ENCODE measurements at regions not wholly inside any gene's neighbourhood (a gene's known extent, or its start where the extent isn't known, plus 50 kb on each side); places are given as distances from the start of the nearest gene placed in this dataset.

GRCh38 chr18:73782405-73782804 is 365.2 kb downstream of the FBXO15 start:
- DNase-seq = no peak

GRCh38 chr18:73780218-73780617 is 367.4 kb downstream of the FBXO15 start:
- no peak for DNase-seq

DNA sequence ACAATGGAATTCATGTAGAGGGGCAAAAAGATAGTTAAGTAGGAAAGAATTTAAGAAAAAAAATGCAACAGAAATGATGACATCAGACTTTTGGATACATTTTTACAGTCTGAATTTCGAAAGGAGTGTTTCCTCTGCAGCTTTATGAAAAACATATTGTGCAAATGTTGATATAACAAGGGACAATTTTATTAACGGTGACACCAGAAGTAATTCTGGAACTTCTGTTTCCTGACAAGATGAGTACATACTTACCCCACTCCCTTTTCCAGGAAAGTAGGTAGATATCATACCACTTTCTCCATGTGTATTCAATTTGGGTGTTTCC is 369.6 kb downstream of the FBXO15 start:
- no peak for DNase-seq

- no peak for DNase-seq
Measured at GRCh38 chr18:73777356-73778031, 370.1 kb downstream of the FBXO15 start.

DNA sequence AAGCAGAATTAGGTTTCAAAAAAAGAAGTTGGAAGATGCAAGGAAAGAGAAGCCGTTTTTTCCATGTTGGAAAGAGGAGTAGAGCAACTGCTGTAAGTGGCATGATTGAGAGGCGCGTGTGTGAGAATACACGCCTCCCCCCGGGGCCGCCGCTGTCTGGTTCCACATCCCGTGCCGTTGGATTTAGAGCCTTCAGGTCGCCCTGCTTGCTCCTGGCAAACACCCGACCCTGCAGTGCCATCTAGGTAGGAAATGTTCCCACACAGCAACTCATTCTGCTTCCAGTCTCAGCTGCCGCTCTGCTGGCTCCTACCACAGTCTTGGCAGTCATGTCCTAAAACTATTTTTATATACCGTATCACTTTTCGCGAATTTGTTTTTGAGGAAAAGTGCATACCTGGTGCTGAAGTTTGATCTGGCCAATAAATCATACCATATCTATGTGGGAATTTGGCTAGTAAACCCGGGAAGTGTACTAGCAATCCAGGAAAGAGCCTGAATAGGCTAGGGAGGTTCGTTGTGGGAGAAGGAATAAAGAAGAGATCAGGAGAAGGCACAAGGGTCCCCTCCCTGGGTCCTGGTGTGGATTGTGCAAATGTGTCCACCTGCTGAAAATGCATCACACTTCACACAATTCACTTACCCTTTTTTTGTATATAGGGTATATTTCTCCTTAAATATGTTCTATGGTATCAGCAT is 372.7 kb downstream of the FBXO15 start:
- DNase-seq = no peak

DNA sequence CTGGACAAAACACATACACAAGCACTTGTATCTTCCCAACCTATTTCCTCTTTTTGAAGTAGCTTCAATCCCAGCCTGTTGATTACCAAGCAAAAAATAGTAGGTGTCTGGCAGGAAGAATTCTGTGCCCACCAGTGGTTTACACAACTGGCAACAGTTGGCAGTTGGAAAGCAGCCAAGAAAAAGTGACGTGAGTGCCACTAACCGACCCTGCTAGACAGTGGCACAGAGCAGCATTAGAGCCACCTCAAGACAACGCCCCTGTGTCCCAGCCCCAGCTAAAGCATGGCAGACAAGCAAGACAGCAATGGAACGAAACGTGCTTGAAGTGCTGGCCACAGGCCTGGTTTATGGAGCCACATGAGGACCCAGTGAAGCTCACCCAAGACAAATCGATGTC is 379.6 kb downstream of the FBXO15 start:
- DNase-seq = no peak

DNA sequence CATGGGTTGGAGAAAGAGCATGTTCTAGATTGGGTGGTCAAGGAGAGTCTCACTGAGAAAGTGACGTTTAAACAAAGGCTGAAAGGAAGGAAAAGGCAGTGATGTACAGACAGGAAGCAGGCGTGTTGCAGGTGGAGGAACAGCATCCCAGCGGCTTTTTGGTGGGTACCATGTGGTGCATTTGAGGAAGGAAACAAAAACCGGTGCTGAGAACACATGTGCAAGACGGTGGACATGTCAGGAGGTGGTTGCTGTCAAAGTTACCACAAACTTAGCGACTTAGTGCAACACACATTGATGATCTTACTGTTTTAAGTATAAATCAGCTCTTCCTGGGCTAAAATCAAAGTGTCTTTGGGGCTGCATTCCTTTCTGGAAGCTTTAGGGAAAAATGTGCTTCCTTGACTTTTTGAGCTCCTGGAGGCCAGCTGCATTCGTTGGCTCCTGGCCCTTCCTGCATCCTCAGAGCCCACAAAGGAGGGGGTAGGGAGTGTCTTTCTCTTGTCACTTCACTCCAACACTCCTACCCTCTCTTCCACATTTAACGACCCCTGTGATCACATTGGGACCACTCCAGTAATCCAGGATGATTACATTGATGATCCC is 380.6 kb downstream of the FBXO15 start:
- no peak for DNase-seq

- no peak for DNase-seq
Measured at GRCh38 chr18:73758446-73758845, 389.2 kb downstream of the FBXO15 start.

DNA sequence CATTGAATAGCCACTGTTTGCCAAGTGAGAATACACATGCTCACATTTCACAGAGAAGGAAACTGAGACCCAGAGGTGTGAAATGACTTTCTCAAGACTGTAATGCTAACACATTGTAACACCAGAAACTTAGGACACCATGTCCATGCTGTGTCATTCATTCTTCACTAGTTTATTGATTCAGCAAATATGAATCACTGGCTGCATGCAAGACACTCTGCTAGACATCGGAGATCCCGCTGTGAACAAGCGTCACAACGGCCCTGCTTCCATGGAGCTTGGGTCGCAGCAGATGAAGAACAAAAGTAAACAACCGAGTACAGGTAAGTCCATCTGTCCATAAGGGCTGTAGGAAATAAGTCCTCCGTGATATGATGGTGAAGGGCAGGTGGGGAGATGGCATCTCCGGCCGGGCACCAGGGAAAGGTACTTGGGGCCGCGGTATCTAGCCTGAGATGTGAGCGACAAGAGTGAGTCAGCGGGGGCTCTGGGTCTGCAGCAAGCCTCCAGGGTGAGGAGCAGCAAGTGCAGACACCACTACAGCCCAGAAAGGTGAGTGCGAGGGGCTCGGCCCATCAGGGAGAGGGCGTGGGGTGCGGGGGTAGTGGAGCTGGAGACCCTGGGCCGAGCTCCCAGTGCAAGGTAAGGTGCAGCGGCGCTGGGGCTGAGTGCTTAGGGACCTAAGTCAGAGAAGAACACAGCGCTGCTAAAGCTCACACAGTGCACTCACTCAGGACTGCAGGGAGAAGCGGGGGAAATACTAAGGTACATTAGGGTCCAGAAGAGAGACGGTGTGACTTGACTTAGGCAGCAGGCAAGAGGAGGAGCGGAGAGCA is 391.2 kb downstream of the FBXO15 start:
- DNase-seq = no peak

- DNase-seq = no peak
Measured at GRCh38 chr18:73752965-73753364, 394.7 kb downstream of the FBXO15 start.

DNA sequence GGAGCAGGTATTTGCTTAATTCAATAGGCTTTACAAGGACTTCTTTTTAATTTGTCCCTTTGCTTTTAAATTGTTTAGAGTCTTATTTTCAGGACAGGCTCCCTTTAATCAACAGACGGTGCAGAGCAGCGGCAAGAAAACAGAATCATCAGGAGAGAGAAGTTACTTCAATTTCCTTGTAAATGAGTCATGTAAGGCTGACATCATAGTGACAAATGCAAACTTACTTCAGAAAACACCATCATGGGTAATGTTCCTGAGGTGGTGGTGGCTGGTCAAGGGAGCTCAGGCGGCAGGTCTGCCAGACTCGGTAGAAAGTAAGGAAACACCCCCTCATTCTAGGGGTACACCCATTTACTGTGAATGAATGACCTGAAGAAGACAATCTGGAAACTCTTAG is 395.1 kb downstream of the FBXO15 start:
- no peak for DNase-seq

- DNase-seq = no peak
Measured at GRCh38 chr18:73750052-73750451, 397.6 kb downstream of the FBXO15 start.

- DNase-seq = no peak
Measured at GRCh38 chr18:73749304-73749703, 398.3 kb downstream of the FBXO15 start.

DNA sequence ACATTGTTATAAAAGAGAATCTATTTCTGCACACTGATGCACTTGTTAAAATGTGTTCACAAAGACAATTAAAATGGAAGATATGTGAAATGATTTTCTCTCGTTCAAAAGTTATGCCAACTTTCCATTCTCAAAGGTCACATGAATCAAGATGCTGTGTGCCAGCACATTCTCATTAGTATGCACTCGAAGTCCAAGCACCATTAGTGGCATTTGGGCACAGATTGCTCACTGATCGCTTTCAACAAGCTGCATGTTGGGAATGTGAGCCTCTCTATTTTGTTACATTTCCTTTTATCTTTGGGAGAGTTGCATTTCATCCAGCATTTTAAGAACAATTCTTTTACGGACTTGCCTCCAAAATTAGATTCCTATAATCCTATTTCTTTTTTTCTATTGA is 398.9 kb downstream of the FBXO15 start:
- DNase-seq = no peak

GRCh38 chr18:73746101-73746500 is 401.5 kb downstream of the FBXO15 start:
- DNase-seq = no peak

DNA sequence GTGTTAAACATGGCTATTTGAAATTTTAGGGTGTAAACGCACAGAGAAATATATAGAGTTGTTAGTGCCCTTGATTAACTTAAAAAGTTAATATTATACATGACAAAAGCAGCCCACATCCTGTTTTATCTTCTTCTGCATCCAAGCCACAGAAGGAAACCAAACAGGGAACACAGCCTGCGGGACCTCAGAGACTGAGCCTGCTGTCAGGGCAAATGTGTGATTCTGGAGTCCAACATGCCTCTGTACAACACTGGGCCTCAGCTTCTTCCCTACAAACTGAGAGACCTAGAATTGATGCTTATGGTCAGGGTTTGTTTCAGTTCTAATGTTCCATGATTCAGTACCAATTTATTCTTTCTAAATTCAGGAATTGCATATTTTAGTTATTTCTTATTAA is 404.7 kb downstream of the FBXO15 start:
- no peak for DNase-seq

GRCh38 chr18:73741946-73742345 is 405.7 kb downstream of the FBXO15 start:
- no peak for DNase-seq

DNA sequence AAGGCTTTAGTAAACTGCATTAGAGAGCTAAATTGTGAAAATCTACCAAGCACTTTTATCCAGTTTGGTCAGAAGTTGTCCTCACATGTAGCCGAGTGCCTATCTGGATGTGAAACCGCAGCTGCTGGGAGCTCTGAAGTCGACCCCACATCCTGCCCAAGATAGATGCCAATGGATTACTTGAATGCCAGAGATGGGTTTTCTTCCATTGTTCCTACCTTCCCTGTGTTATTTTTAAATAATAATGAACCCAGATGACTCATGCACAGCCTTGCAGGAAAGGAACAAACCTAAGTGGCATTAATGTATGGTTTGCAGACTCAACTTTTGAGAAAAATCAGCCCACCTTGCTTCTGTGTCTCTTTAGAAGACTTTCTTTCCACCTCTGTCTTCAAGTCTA is 408.5 kb downstream of the FBXO15 start:
- DNase-seq = no peak

DNA sequence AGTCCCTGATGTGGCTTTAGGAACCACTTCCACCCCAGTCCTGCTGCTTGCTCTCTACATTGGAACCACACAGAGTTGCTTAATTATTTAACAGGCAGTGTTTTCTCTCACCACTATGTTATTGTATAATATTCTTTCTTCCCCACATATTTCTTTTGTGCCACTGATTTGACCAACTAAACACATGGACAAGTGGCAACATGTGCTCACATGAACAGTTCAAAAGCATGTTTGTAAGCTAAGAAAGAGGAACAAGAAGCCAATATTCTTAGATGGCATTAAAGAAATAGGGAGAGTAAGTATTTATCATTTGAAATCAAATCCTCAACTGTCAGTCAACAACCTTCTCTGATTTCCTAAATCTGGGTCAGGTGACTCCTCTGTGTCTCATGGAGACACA is 409.6 kb downstream of the FBXO15 start:
- DNase-seq = no peak

DNA sequence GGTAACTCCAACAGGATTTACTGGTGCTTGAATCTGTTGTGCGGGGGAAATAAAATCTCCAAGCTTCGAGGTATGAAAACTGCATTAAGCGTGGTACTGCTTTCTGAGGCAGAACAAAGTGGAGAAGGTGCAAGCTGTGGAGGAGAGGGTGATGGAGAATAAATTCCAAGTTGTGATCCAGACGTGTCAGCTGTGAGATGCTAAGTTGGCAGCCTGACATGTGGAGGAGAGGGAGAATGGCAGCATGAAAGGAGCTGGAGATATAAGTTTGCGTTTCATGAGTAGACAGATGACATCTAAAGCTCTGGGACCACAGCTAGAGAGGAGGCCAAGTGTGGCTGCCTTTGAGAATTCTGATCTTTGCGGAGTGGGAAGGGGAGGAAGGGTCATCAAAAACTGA is 411.8 kb downstream of the FBXO15 start:
- no peak for DNase-seq

DNA sequence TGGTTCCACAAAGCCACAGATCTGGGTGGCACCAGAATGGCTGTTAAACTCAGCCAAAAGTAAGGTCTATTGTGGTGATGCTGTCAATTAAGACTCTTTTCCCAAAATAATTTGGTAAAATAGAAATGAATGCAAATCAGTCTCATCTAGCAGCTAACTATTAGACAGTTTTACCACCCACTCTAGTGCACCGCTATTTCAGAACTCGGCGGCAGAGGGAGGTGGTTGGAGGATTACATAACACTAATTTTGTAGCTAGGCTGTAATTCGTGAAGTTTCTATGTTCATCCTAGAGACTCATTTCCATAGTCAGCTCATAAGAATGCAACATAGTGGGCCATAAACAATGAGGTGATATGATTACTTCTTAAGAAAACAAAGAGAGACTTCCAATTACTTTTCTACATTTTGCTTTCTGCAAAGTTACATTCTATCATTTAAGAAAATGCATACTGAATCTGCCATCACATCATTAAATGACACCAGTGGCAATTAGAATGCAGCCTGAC is 413.8 kb downstream of the FBXO15 start:
- no peak for DNase-seq

- DNase-seq = no peak
Measured at GRCh38 chr18:73733376-73733775, 414.3 kb downstream of the FBXO15 start.

- no peak for DNase-seq
Measured at GRCh38 chr18:73728657-73729056, 419.0 kb downstream of the FBXO15 start.

All from C1 segment of cervical spinal cord (tissue), 14 donors.